ENCODE measurements at regions not wholly inside any gene's neighbourhood (a gene's known extent, or its start where the extent isn't known, plus 50 kb on each side); places are given as distances from the start of the nearest gene placed in this dataset.
"Not testable (repeated sequence)": the region's sequence is repeated elsewhere in the genome, so short reads cannot be mapped to it uniquely, and the experiment has no call there.

- Mint-ChIP-seq H3K4me1 (no peaks in the 10 kb centered on the region), H3K27ac (ENCODE audit: low read depth) (no peak overlapping the region), H3K27me3 (no peaks in the 10 kb centered on the region), H3K36me3 (ENCODE audit: insufficient read depth) (no peaks in the 10 kb centered on the region), H3K9me3 (peaks cover 12% of the 10 kb centered on the region), H3K4me3 (no peak overlapping the region)
- DNase-seq (ENCODE audit: low spot score in 2 of 2) (no peak), ATAC-seq (replicated peaks; ENCODE audit: extremely low read depth, poor library complexity, severe bottlenecking) (no peak)
Observed at GRCh38 chr4:136000246-136000645, 1532.0 kb downstream of the PCDH18 start.

GRCh38 chr4:135994360-135994759 is 1537.9 kb downstream of the PCDH18 start:
- no peak for ATAC-seq (replicated peaks; ENCODE audit: extremely low read depth, poor library complexity, severe bottlenecking)
- peaks cover 7% of the 10 kb centered on the region for H3K9me3 Mint-ChIP-seq
- no peaks in the 10 kb centered on the region for H3K4me1 Mint-ChIP-seq

GRCh38 chr4:135976860-135977259 is 1555.4 kb downstream of the PCDH18 start:
- DNase-seq (ENCODE audit: low spot score in 2 of 2) (no peak), ATAC-seq (replicated peaks; ENCODE audit: extremely low read depth, poor library complexity, severe bottlenecking) (no peak)
- no peaks in the 10 kb centered on the region for H3K36me3 Mint-ChIP-seq (ENCODE audit: insufficient read depth)
- H3K27ac Mint-ChIP-seq (ENCODE audit: low read depth), result no peak overlapping the region
- no peak overlapping the region for H3K4me3 Mint-ChIP-seq
- peaks cover 6% of the 10 kb centered on the region for H3K9me3 Mint-ChIP-seq
- no peaks in the 10 kb centered on the region for H3K4me1 Mint-ChIP-seq
- no peaks in the 10 kb centered on the region for H3K27me3 Mint-ChIP-seq

More at GRCh38 chr4:135994360-135994759, 1537.9 kb downstream of the PCDH18 start:
- Mint-ChIP-seq H3K36me3 (ENCODE audit: insufficient read depth) (no peaks in the 10 kb centered on the region), H3K4me3 (no peak overlapping the region), H3K27ac (ENCODE audit: low read depth) (no peak overlapping the region), H3K27me3 (no peaks in the 10 kb centered on the region)
- DNase-seq (ENCODE audit: low spot score in 2 of 2), result no peak

GRCh38 chr4:135966936-135967335 is 1565.4 kb downstream of the PCDH18 start:
- no peak overlapping the region for H3K4me3 Mint-ChIP-seq
- H3K4me1 Mint-ChIP-seq, result no peaks in the 10 kb centered on the region
- ATAC-seq (replicated peaks; ENCODE audit: extremely low read depth, poor library complexity, severe bottlenecking) (no peak), DNase-seq (ENCODE audit: low spot score in 2 of 2) (no peak)
- no peak overlapping the region for H3K27ac Mint-ChIP-seq (ENCODE audit: low read depth)
- H3K36me3 Mint-ChIP-seq (ENCODE audit: insufficient read depth), result no peaks in the 10 kb centered on the region
- peaks cover 9% of the 10 kb centered on the region for H3K9me3 Mint-ChIP-seq
- no peaks in the 10 kb centered on the region for H3K27me3 Mint-ChIP-seq

- DNase-seq (ENCODE audit: low spot score in 2 of 2) (no peak), ATAC-seq (replicated peaks; ENCODE audit: extremely low read depth, poor library complexity, severe bottlenecking) (no peak)
- no peaks in the 10 kb centered on the region for H3K27me3 Mint-ChIP-seq
- H3K36me3 Mint-ChIP-seq (ENCODE audit: insufficient read depth), result no peaks in the 10 kb centered on the region
- no peaks in the 10 kb centered on the region for H3K4me1 Mint-ChIP-seq
- no peak overlapping the region for H3K4me3 Mint-ChIP-seq
- H3K27ac Mint-ChIP-seq (ENCODE audit: low read depth), result no peak overlapping the region
- peaks cover 9% of the 10 kb centered on the region for H3K9me3 Mint-ChIP-seq
Observed at GRCh38 chr4:135963009-135963408, 1569.3 kb downstream of the PCDH18 start.

- ATAC-seq (replicated peaks; ENCODE audit: extremely low read depth, poor library complexity, severe bottlenecking) (no peak), DNase-seq (ENCODE audit: low spot score in 2 of 2) (no peak)
- Mint-ChIP-seq H3K4me1 (no peaks in the 10 kb centered on the region), H3K36me3 (ENCODE audit: insufficient read depth) (no peaks in the 10 kb centered on the region), H3K4me3 (no peak overlapping the region), H3K9me3 (no peaks in the 10 kb centered on the region), H3K27ac (ENCODE audit: low read depth) (no peak overlapping the region), H3K27me3 (no peaks in the 10 kb centered on the region)
Observed at GRCh38 chr4:135949931-135950330, 1582.4 kb downstream of the PCDH18 start.

DNA sequence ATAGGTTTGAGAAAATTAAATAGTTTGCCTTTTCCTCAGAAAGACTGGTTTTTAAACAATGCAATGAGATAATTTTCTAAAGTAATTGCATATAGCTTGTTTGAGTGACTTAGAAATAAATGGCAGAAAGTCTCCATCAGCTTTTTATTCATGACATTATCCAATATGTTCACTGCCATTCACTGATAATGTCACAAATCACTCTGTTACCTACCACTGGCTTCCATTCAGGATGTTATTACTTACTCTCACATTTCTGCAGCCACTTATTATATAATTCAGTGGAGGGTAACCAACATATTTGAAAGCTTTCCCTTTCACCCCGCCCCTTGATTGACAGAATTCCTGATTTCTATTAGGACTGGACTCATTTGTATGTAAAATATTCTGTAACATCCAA is 1583.5 kb downstream of the PCDH18 start:
- ATAC-seq (replicated peaks; ENCODE audit: extremely low read depth, poor library complexity, severe bottlenecking) (no peak), DNase-seq (ENCODE audit: low spot score in 2 of 2) (no peak)
- H3K4me3 Mint-ChIP-seq, result no peak overlapping the region
- H3K27me3 Mint-ChIP-seq, result no peaks in the 10 kb centered on the region
- no peaks in the 10 kb centered on the region for H3K4me1 Mint-ChIP-seq
- H3K9me3 Mint-ChIP-seq, result no peaks in the 10 kb centered on the region
- H3K27ac Mint-ChIP-seq (ENCODE audit: low read depth), result no peak overlapping the region
- H3K36me3 Mint-ChIP-seq (ENCODE audit: insufficient read depth), result no peaks in the 10 kb centered on the region

- ATAC-seq (replicated peaks; ENCODE audit: extremely low read depth, poor library complexity, severe bottlenecking) (no peak), DNase-seq (ENCODE audit: low spot score in 2 of 2) (no peak)
- Mint-ChIP-seq H3K4me3 (no peak overlapping the region), H3K4me1 (no peaks in the 10 kb centered on the region), H3K27ac (ENCODE audit: low read depth) (no peak overlapping the region), H3K36me3 (ENCODE audit: insufficient read depth) (no peaks in the 10 kb centered on the region), H3K9me3 (peaks cover 6% of the 10 kb centered on the region), H3K27me3 (no peaks in the 10 kb centered on the region)
Observed at GRCh38 chr4:135941671-135942070, 1590.6 kb downstream of the PCDH18 start.

GRCh38 chr4:135934026-135934425 is 1598.3 kb downstream of the PCDH18 start:
- no peaks in the 10 kb centered on the region for H3K4me1 Mint-ChIP-seq
- ATAC-seq (replicated peaks; ENCODE audit: extremely low read depth, poor library complexity, severe bottlenecking) (no peak), DNase-seq (ENCODE audit: low spot score in 2 of 2) (no peak)
- H3K27me3 Mint-ChIP-seq, result no peaks in the 10 kb centered on the region
- no peaks in the 10 kb centered on the region for H3K36me3 Mint-ChIP-seq (ENCODE audit: insufficient read depth)
- peaks cover 11% of the 10 kb centered on the region for H3K9me3 Mint-ChIP-seq
- no peak overlapping the region for H3K27ac Mint-ChIP-seq (ENCODE audit: low read depth)
- no peak overlapping the region for H3K4me3 Mint-ChIP-seq

DNA sequence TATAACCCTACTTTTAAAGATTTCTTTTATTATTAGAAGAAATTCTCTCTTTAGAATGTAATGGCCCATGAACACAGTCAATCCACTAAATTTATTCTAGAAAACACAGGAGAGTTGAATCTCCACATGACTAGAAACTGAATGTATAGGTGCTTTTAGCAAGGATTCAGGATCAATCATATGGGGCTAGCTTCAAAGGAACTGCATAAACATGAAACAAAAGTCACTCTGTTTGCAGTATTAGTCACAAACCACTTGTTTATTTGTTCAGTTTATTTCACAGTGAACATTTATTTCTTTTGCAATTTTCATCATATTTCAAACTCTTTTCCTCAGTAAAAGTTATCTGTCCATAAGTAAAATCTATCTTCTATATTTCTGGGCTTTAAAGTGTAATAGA is 1604.6 kb downstream of the PCDH18 start:
- no peak for DNase-seq (ENCODE audit: low spot score in 2 of 2)
- H3K4me1 Mint-ChIP-seq, result no peaks in the 10 kb centered on the region
- no peak overlapping the region for H3K27ac Mint-ChIP-seq (ENCODE audit: low read depth)
- no peak for ATAC-seq (replicated peaks; ENCODE audit: extremely low read depth, poor library complexity, severe bottlenecking)
- H3K36me3 Mint-ChIP-seq (ENCODE audit: insufficient read depth), result no peaks in the 10 kb centered on the region
- H3K4me3 Mint-ChIP-seq, result no peak overlapping the region
- H3K27me3 Mint-ChIP-seq, result no peaks in the 10 kb centered on the region
- peaks cover 11% of the 10 kb centered on the region for H3K9me3 Mint-ChIP-seq

DNA sequence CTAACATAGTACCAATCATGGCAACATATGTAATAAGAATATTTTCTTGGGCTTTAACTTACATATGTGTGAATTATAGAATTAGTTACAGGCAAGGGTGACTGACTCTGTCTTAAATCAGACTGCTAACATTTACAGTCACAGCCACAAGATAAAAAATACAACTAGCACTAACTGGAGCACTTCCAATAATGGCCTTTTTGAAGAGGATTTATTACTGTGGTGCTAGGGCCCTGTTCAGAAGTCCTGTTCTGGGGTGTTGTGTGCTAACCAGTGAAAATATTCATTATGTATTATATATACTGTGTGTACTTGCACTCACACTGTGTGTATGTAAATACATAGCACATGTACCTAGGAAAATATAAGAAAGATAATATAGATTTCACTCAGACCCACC is 1611.2 kb downstream of the PCDH18 start:
- H3K4me1 Mint-ChIP-seq, result no peaks in the 10 kb centered on the region
- no peak overlapping the region for H3K4me3 Mint-ChIP-seq
- DNase-seq (ENCODE audit: low spot score in 2 of 2) (no peak), ATAC-seq (replicated peaks; ENCODE audit: extremely low read depth, poor library complexity, severe bottlenecking) (no peak)
- H3K36me3 Mint-ChIP-seq (ENCODE audit: insufficient read depth), result peaks cover 2% of the 10 kb centered on the region
- no peaks in the 10 kb centered on the region for H3K27me3 Mint-ChIP-seq
- no peak overlapping the region for H3K27ac Mint-ChIP-seq (ENCODE audit: low read depth)
- H3K9me3 Mint-ChIP-seq, result peaks cover 16% of the 10 kb centered on the region

DNA sequence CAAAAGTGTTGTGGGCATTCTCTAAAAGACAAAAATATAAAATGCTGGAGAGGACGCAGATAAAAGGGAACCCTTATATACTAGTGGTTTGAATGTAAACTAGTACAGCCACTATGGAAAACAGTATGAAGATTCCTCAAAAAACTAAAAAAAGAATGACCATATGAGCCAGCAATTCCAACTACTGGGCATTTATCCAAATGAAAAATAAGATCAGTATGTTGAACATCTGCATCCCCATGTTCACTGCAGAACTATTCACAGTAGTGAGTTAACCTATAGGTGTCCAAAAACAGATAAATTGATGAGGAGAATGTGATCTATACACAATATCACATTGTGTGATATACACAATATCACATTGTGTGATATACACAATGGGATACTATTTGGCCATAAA is 1615.3 kb downstream of the PCDH18 start:
- Mint-ChIP-seq H3K36me3 (ENCODE audit: insufficient read depth) (peaks cover 2% of the 10 kb centered on the region), H3K27ac (ENCODE audit: low read depth) (no peak overlapping the region), H3K27me3 (no peaks in the 10 kb centered on the region), H3K9me3 (peaks cover 12% of the 10 kb centered on the region), H3K4me1 (no peaks in the 10 kb centered on the region), H3K4me3 (no peak overlapping the region)
- ATAC-seq (replicated peaks; ENCODE audit: extremely low read depth, poor library complexity, severe bottlenecking), result no peak
- DNase-seq (ENCODE audit: low spot score in 2 of 2), result no peak

DNA sequence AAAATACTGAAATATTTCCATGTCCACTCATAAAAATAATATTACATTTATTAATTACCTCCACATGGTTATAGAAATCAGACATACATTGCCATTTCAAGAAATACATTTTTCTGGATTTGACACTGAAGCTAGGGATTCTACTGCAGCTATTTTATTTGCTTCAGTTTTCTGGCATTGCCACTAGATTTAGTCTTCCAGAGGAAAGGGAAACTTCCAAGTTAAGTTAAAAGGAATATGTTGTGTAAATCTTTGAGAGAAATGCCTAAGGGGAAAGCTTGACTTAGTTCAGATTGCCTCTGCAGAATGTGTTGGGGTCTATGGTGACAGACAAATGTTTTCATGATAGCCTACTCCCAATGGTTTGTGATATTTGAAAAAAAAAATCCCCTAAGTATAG is 1631.3 kb downstream of the PCDH18 start:
- no peak for DNase-seq (ENCODE audit: low spot score in 2 of 2)
- H3K27ac Mint-ChIP-seq (ENCODE audit: low read depth), result no peak overlapping the region
- no peak overlapping the region for H3K4me3 Mint-ChIP-seq
- H3K4me1 Mint-ChIP-seq, result no peaks in the 10 kb centered on the region
- no peaks in the 10 kb centered on the region for H3K36me3 Mint-ChIP-seq (ENCODE audit: insufficient read depth)
- ATAC-seq (replicated peaks; ENCODE audit: extremely low read depth, poor library complexity, severe bottlenecking), result no peak
- peaks cover 28% of the 10 kb centered on the region for H3K9me3 Mint-ChIP-seq
- H3K27me3 Mint-ChIP-seq, result no peaks in the 10 kb centered on the region

GRCh38 chr4:135864304-135864703 is 1662.7 kb upstream of the PABPC4L start:
- not testable (repeated sequence) for ATAC-seq (replicated peaks; ENCODE audit: extremely low read depth, poor library complexity, severe bottlenecking); H3K9me3 Mint-ChIP-seq; H3K27me3 Mint-ChIP-seq; H3K4me1 Mint-ChIP-seq; H3K4me3 Mint-ChIP-seq; H3K27ac Mint-ChIP-seq (ENCODE audit: low read depth); H3K36me3 Mint-ChIP-seq (ENCODE audit: insufficient read depth); DNase-seq (ENCODE audit: low spot score in 2 of 2)

Data from central memory CD8-positive, alpha-beta T cell (primary cell).